ENCODE measurements at regions not wholly inside any gene's neighbourhood (a gene's known extent, or its start where the extent isn't known, plus 50 kb on each side); places are given as distances from the start of the nearest gene placed in this dataset.

- H3K4me1 ChIP-seq (ENCODE audit: control insufficient read depth, insufficient read depth, low read length, poor library complexity, severe bottlenecking): no peaks in the 10 kb centered on the region
- H3K4me3 ChIP-seq (ENCODE audit: insufficient read depth, low read depth, low read length, poor library complexity, severe bottlenecking): no peak overlapping the region
- no peak overlapping the region for H3K27ac ChIP-seq (ENCODE audit: insufficient read depth, low read length, poor library complexity, severe bottlenecking)
- DNase-seq: no peak
- no peaks in the 10 kb centered on the region for H3K36me3 ChIP-seq (ENCODE audit: control insufficient read depth, insufficient read depth, low read length)
- H3K27me3 ChIP-seq (replicated peaks; ENCODE audit: control insufficient read depth, insufficient read depth, low read length, poor library complexity, severe bottlenecking): no peaks in the 10 kb centered on the region
- H3K9me3 ChIP-seq (ENCODE audit: control insufficient read depth, low read length): no peaks in the 10 kb centered on the region
Observed at GRCh38 chr5:15256485-15256884, 243.5 kb upstream of the FBXL7 start.

- H3K4me3 ChIP-seq (ENCODE audit: insufficient read depth, low read depth, low read length, poor library complexity, severe bottlenecking): no peak overlapping the region
- H3K4me1 ChIP-seq (ENCODE audit: control insufficient read depth, insufficient read depth, low read length, poor library complexity, severe bottlenecking): no peaks in the 10 kb centered on the region
- no peak overlapping the region for H3K27ac ChIP-seq (ENCODE audit: insufficient read depth, low read length, poor library complexity, severe bottlenecking)
- H3K27me3 ChIP-seq (replicated peaks; ENCODE audit: control insufficient read depth, insufficient read depth, low read length, poor library complexity, severe bottlenecking): no peaks in the 10 kb centered on the region
- DNase-seq: no peak
- H3K9me3 ChIP-seq (ENCODE audit: control insufficient read depth, low read length): no peaks in the 10 kb centered on the region
- H3K36me3 ChIP-seq (ENCODE audit: control insufficient read depth, insufficient read depth, low read length): no peaks in the 10 kb centered on the region
Observed at GRCh38 chr5:15255576-15255975, 244.4 kb upstream of the FBXL7 start.

- H3K9me3 ChIP-seq (ENCODE audit: control insufficient read depth, low read length): no peaks in the 10 kb centered on the region
- H3K4me1 ChIP-seq (ENCODE audit: control insufficient read depth, insufficient read depth, low read length, poor library complexity, severe bottlenecking): no peaks in the 10 kb centered on the region
- no peaks in the 10 kb centered on the region for H3K36me3 ChIP-seq (ENCODE audit: control insufficient read depth, insufficient read depth, low read length)
- no peak overlapping the region for H3K27ac ChIP-seq (ENCODE audit: insufficient read depth, low read length, poor library complexity, severe bottlenecking)
- no peak overlapping the region for H3K4me3 ChIP-seq (ENCODE audit: insufficient read depth, low read depth, low read length, poor library complexity, severe bottlenecking)
- no peak for DNase-seq
- no peaks in the 10 kb centered on the region for H3K27me3 ChIP-seq (replicated peaks; ENCODE audit: control insufficient read depth, insufficient read depth, low read length, poor library complexity, severe bottlenecking)
Observed at GRCh38 chr5:15254607-15255006, 245.4 kb upstream of the FBXL7 start.

- H3K4me1 ChIP-seq (ENCODE audit: control insufficient read depth, insufficient read depth, low read length, poor library complexity, severe bottlenecking): no peaks in the 10 kb centered on the region
- no peak for DNase-seq
- no peaks in the 10 kb centered on the region for H3K36me3 ChIP-seq (ENCODE audit: control insufficient read depth, insufficient read depth, low read length)
- H3K27ac ChIP-seq (ENCODE audit: insufficient read depth, low read length, poor library complexity, severe bottlenecking): no peak overlapping the region
- no peaks in the 10 kb centered on the region for H3K27me3 ChIP-seq (replicated peaks; ENCODE audit: control insufficient read depth, insufficient read depth, low read length, poor library complexity, severe bottlenecking)
- no peaks in the 10 kb centered on the region for H3K9me3 ChIP-seq (ENCODE audit: control insufficient read depth, low read length)
- H3K4me3 ChIP-seq (ENCODE audit: insufficient read depth, low read depth, low read length, poor library complexity, severe bottlenecking): no peak overlapping the region
Observed at GRCh38 chr5:15252331-15252730, 247.6 kb upstream of the FBXL7 start.

- H3K4me1 ChIP-seq (ENCODE audit: control insufficient read depth, insufficient read depth, low read length, poor library complexity, severe bottlenecking): no peaks in the 10 kb centered on the region
- no peak overlapping the region for H3K4me3 ChIP-seq (ENCODE audit: insufficient read depth, low read depth, low read length, poor library complexity, severe bottlenecking)
- no peaks in the 10 kb centered on the region for H3K36me3 ChIP-seq (ENCODE audit: control insufficient read depth, insufficient read depth, low read length)
- no peak for DNase-seq
- no peak overlapping the region for H3K27ac ChIP-seq (ENCODE audit: insufficient read depth, low read length, poor library complexity, severe bottlenecking)
- H3K9me3 ChIP-seq (ENCODE audit: control insufficient read depth, low read length): no peaks in the 10 kb centered on the region
- H3K27me3 ChIP-seq (replicated peaks; ENCODE audit: control insufficient read depth, insufficient read depth, low read length, poor library complexity, severe bottlenecking): no peaks in the 10 kb centered on the region
Observed at GRCh38 chr5:15249152-15249551, 250.8 kb upstream of the FBXL7 start.

- Histone ChIP-seq H3K4me3 (ENCODE audit: insufficient read depth, low read depth, low read length, poor library complexity, severe bottlenecking) (no peak overlapping the region), H3K9me3 (ENCODE audit: control insufficient read depth, low read length) (no peaks in the 10 kb centered on the region), H3K27ac (ENCODE audit: insufficient read depth, low read length, poor library complexity, severe bottlenecking) (no peak overlapping the region), H3K4me1 (ENCODE audit: control insufficient read depth, insufficient read depth, low read length, poor library complexity, severe bottlenecking) (no peaks in the 10 kb centered on the region), H3K27me3 (replicated peaks; ENCODE audit: control insufficient read depth, insufficient read depth, low read length, poor library complexity, severe bottlenecking) (no peaks in the 10 kb centered on the region), H3K36me3 (ENCODE audit: control insufficient read depth, insufficient read depth, low read length) (no peaks in the 10 kb centered on the region)
- DNase-seq: no peak
Observed at GRCh38 chr5:15248731-15249130, 251.2 kb upstream of the FBXL7 start.

- Histone ChIP-seq H3K27me3 (replicated peaks; ENCODE audit: control insufficient read depth, insufficient read depth, low read length, poor library complexity, severe bottlenecking) (no peaks in the 10 kb centered on the region), H3K4me1 (ENCODE audit: control insufficient read depth, insufficient read depth, low read length, poor library complexity, severe bottlenecking) (no peaks in the 10 kb centered on the region), H3K4me3 (ENCODE audit: insufficient read depth, low read depth, low read length, poor library complexity, severe bottlenecking) (no peak overlapping the region), H3K27ac (ENCODE audit: insufficient read depth, low read length, poor library complexity, severe bottlenecking) (no peak overlapping the region), H3K36me3 (ENCODE audit: control insufficient read depth, insufficient read depth, low read length) (no peaks in the 10 kb centered on the region), H3K9me3 (ENCODE audit: control insufficient read depth, low read length) (no peaks in the 10 kb centered on the region)
- no peak for DNase-seq
Observed at GRCh38 chr5:15245913-15246312, 254.1 kb upstream of the FBXL7 start.

GRCh38 chr5:15243301-15244020 is 256.5 kb upstream of the FBXL7 start:
- Histone ChIP-seq H3K27me3 (replicated peaks; ENCODE audit: control insufficient read depth, insufficient read depth, low read length, poor library complexity, severe bottlenecking) (no peaks in the 10 kb centered on the region), H3K27ac (ENCODE audit: insufficient read depth, low read length, poor library complexity, severe bottlenecking) (no peak overlapping the region), H3K4me1 (ENCODE audit: control insufficient read depth, insufficient read depth, low read length, poor library complexity, severe bottlenecking) (no peaks in the 10 kb centered on the region), H3K36me3 (ENCODE audit: control insufficient read depth, insufficient read depth, low read length) (no peaks in the 10 kb centered on the region), H3K4me3 (ENCODE audit: insufficient read depth, low read depth, low read length, poor library complexity, severe bottlenecking) (no peak overlapping the region), H3K9me3 (ENCODE audit: control insufficient read depth, low read length) (no peaks in the 10 kb centered on the region)
- no peak for DNase-seq

GRCh38 chr5:15241216-15241821 is 258.7 kb upstream of the FBXL7 start:
- no peak overlapping the region for H3K4me3 ChIP-seq (ENCODE audit: insufficient read depth, low read depth, low read length, poor library complexity, severe bottlenecking)
- H3K4me1 ChIP-seq (ENCODE audit: control insufficient read depth, insufficient read depth, low read length, poor library complexity, severe bottlenecking): no peaks in the 10 kb centered on the region
- no peaks in the 10 kb centered on the region for H3K36me3 ChIP-seq (ENCODE audit: control insufficient read depth, insufficient read depth, low read length)
- no peaks in the 10 kb centered on the region for H3K27me3 ChIP-seq (replicated peaks; ENCODE audit: control insufficient read depth, insufficient read depth, low read length, poor library complexity, severe bottlenecking)
- no peak overlapping the region for H3K27ac ChIP-seq (ENCODE audit: insufficient read depth, low read length, poor library complexity, severe bottlenecking)
- DNase-seq: no peak
- H3K9me3 ChIP-seq (ENCODE audit: control insufficient read depth, low read length): no peaks in the 10 kb centered on the region

- H3K9me3 ChIP-seq (ENCODE audit: control insufficient read depth, low read length): no peaks in the 10 kb centered on the region
Observed at GRCh38 chr5:15238006-15238405, 262.0 kb upstream of the FBXL7 start.

More at GRCh38 chr5:15238006-15238405, 262.0 kb upstream of the FBXL7 start:
- DNase-seq: no peak
- no peaks in the 10 kb centered on the region for H3K36me3 ChIP-seq (ENCODE audit: control insufficient read depth, insufficient read depth, low read length)
- no peak overlapping the region for H3K4me3 ChIP-seq (ENCODE audit: insufficient read depth, low read depth, low read length, poor library complexity, severe bottlenecking)
- no peaks in the 10 kb centered on the region for H3K27me3 ChIP-seq (replicated peaks; ENCODE audit: control insufficient read depth, insufficient read depth, low read length, poor library complexity, severe bottlenecking)
- no peak overlapping the region for H3K27ac ChIP-seq (ENCODE audit: insufficient read depth, low read length, poor library complexity, severe bottlenecking)
- no peaks in the 10 kb centered on the region for H3K4me1 ChIP-seq (ENCODE audit: control insufficient read depth, insufficient read depth, low read length, poor library complexity, severe bottlenecking)

All from effector memory CD4-positive, alpha-beta T cell (primary cell).